ENCODE measurements at regions not wholly inside any gene's neighbourhood (a gene's known extent, or its start where the extent isn't known, plus 50 kb on each side); places are given as distances from the start of the nearest gene placed in this dataset.

DNA sequence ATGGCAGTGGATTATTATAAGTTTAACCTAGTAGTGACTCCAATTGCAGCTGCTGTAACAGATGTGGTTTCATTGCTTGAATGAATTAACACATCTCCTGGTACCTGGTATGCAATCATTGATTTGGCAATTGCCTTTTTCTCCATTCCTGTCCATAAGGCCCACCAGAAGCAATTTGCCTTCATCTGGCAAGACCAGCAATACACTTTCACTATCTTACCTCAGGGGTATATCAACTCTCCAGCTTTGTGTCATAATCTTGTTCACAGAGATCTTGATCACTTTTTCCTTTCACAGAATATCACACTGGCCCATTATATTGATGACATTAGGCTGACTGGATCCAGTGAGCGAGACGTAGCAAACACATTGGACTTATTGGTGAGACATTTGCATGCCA, 128.7 kb upstream of the ZC3H12C start:
- TF ChIP-seq GATA3 (IDR thresholded peaks at IDR 0.05; ENCODE audit: low read depth, low read length) (no peak), GATA2 (IDR thresholded peaks at IDR 0.05; ENCODE audit: low read depth, low read length) (no peak)

DNA sequence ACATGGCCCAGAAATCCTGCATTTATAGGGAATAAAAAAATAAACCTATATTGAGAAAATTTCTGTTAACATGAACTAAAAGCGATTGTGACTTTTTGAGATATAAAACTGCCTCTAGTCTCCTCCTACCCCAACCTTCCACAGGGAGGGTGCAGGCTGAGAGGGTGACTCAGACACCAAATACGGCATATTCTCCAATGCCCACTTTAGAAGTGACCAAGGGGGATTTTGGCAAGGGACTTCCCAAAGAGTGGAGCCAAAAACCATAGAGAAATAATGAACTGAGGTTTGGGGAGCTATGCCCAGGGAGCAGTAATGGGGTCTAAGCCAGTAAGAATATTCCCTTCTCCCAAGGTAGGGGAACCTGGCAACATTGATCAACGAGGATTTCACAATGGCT, 124.9 kb upstream of the ZC3H12C start:
- TF ChIP-seq GATA2 (IDR thresholded peaks at IDR 0.05; ENCODE audit: low read depth, low read length) (no peak), GATA3 (IDR thresholded peaks at IDR 0.05; ENCODE audit: low read depth, low read length) (no peak)

- TF ChIP-seq GATA2 (IDR thresholded peaks at IDR 0.05; ENCODE audit: low read depth, low read length) (no peak), GATA3 (IDR thresholded peaks at IDR 0.05; ENCODE audit: low read depth, low read length) (no peak)
Observed at GRCh38 chr11:109968781-109969180, 124.4 kb upstream of the ZC3H12C start.

GRCh38 chr11:109970516-109971183, 122.5 kb upstream of the ZC3H12C start:
- TF ChIP-seq GATA3 (IDR thresholded peaks at IDR 0.05; ENCODE audit: low read depth, low read length): no peak
- TF ChIP-seq GATA2 (IDR thresholded peaks at IDR 0.05; ENCODE audit: low read depth, low read length): no peak

DNA sequence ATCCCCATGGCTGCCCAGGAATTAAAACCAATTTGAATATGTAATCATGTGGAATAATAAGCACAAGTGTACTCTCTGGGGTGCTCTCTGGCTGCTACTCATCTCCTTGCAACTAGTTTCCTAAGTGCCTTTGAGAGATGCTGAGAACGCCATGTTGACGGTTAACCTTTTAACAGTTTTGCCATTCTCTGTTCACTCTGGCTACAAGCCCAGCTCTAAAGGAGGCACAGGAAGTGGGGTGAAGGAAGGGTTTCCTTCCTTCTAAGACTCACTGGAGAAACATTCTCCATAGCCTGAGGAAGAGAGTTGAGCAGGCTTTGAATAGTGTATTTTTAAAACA, 122.0 kb upstream of the ZC3H12C start:
- TF ChIP-seq GATA2 (IDR thresholded peaks at IDR 0.05; ENCODE audit: low read depth, low read length) (no peak), GATA3 (IDR thresholded peaks at IDR 0.05; ENCODE audit: low read depth, low read length) (no peak)

GRCh38 chr11:109972181-109972715, 120.9 kb upstream of the ZC3H12C start:
- TF ChIP-seq GATA3 (IDR thresholded peaks at IDR 0.05; ENCODE audit: low read depth, low read length) (no peak), GATA2 (IDR thresholded peaks at IDR 0.05; ENCODE audit: low read depth, low read length) (no peak)

GRCh38 chr11:109972939-109973338, 120.3 kb upstream of the ZC3H12C start:
- TF ChIP-seq GATA3 (IDR thresholded peaks at IDR 0.05; ENCODE audit: low read depth, low read length): no peak
- no peak for TF ChIP-seq GATA2 (IDR thresholded peaks at IDR 0.05; ENCODE audit: low read depth, low read length)

DNA sequence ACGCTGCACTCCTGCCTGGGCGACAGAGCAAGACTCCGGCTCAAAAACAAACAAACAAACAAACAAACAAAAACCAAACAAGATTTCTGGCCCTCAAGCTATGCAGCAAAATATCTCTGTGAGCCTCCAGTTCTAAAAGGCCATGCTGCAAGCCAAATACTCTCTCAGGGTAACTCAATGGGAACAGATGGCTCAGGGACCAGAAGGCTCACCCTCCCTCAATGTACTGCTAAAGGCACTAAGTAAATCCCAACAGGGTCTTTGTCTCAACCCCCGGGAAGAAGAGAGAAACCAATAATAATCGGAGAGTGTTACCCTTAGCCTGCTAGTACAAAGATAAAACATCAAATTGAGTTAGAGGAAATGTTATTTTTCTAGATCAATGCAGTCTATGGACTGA, 119.7 kb upstream of the ZC3H12C start:
- TF ChIP-seq GATA2 (IDR thresholded peaks at IDR 0.05; ENCODE audit: low read depth, low read length) (no peak), GATA3 (IDR thresholded peaks at IDR 0.05; ENCODE audit: low read depth, low read length) (no peak)

DNA sequence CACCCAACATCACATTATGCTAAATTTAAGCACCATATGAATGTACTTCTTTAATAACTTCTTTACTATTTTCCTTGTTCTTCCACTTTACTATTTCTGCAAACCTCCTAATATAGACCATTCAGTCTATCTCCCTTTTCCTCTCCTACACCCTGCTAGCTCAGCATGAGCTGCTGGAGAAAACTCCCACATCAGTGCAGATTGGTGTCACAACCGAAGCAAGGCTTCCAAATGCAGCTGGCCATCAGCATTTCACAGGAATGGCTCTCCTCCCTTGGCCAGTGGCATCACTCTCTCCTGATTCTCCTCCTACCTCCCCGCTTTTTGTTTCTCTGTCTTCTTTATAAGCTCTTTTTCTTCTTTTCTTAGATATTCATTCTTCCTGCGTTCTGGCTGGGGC, 118.7 kb upstream of the ZC3H12C start:
- TF ChIP-seq GATA3 (IDR thresholded peaks at IDR 0.05; ENCODE audit: low read depth, low read length) (no peak), GATA2 (IDR thresholded peaks at IDR 0.05; ENCODE audit: low read depth, low read length) (no peak)

DNA sequence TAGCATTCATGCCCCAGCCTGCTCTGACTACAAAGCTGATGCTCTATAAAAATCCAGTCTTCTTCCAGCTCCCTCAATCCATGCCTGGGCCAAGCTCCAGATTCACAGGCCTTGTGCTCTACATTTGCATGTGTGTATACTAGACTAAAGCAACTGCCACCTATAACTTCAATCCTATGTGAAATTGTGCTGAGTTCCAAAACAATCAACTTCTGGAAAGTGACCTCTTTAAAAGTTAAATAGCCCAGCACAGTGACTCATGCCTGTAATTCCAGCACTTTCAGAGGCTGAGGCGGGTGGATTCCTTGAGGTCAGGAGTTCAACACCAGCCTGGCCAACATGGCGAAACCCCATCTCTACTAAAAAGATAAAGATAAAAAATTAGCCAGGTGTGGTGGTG, 114.3 kb upstream of the ZC3H12C start:
- TF ChIP-seq GATA3 (IDR thresholded peaks at IDR 0.05; ENCODE audit: low read depth, low read length) (no peak), GATA2 (IDR thresholded peaks at IDR 0.05; ENCODE audit: low read depth, low read length) (no peak)

DNA sequence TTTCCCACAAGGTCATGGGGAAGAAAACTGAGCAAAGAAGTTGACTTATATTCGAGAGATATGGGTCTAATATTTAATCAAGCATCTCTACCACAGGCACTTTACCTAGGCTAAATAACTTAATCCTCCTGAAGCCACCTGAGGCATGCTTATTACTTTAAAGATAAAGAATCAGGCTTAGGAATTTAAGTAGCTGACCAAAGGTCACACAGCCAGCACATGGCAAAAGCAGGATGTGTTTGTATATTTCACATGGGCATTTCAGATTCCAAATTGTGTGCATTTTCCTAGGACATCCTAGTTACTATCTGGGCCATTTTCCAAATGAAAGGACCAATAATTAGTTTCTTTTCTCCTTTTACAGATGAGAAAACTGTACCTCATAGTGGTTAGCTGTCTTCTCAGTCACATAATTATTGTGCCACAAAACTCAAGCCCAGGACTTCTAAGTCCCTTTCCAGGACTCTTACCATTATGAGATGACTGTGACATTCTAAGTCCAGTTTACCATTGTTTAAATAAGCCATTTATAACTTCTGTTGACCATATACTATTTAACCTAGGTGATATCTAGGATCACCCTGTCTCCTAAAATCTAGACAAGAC, 112.1 kb upstream of the ZC3H12C start:
- no peak for TF ChIP-seq GATA3 (IDR thresholded peaks at IDR 0.05; ENCODE audit: low read depth, low read length)
- no peak for TF ChIP-seq GATA2 (IDR thresholded peaks at IDR 0.05; ENCODE audit: low read depth, low read length)

DNA sequence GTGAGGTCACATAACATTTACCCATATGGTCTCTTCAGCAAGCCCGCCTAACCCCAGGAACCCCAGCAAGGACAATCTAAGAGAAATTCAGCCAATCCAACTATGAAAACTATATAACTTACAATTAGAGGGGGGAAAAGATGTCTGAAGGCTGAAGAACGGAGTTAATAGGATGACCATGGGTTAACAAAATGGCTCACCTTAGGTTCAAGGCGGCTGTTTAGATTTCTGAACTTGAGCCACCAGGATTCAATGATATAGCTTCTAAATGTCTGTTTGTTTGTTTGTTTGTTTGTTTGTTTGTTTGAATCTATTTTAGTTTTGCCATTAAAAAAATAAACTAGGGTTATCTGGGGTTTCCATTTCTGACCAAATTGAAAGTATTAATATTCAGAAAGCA, 109.8 kb upstream of the ZC3H12C start:
- TF ChIP-seq GATA3 (IDR thresholded peaks at IDR 0.05; ENCODE audit: low read depth, low read length) (no peak), GATA2 (IDR thresholded peaks at IDR 0.05; ENCODE audit: low read depth, low read length) (no peak)

DNA sequence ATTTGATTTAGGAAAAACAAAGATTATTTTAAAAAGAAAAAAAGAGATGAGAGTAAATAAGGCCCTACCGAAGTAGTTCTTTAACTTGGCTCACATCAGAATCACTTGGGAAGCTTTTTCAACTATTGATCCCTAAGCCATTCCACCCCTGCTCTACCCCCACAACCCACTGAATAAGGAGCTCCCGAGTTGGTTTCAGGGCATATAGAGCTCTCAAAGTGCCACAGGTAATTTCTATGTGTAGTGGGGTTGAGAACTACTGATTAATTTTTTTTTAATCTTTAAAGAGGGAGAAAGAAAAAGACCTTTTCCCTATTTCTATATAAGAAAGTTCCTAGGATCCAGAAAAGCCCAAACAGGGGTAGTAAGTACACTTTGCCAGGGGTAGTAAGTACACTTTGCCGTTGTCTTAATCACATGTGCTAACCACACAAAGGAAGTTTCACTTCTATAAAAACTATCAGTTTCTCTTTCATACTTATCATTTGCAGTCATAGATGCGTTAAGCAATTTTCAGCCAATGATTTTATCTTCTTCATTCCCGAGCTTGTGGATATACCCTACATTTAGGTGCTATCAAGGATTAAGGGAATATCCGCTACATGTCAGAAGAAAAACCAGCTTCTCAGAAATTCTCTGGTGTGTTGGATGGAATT, 108.4 kb upstream of the ZC3H12C start:
- TF ChIP-seq GATA3 (IDR thresholded peaks at IDR 0.05; ENCODE audit: low read depth, low read length): no peak
- no peak for TF ChIP-seq GATA2 (IDR thresholded peaks at IDR 0.05; ENCODE audit: low read depth, low read length)

DNA sequence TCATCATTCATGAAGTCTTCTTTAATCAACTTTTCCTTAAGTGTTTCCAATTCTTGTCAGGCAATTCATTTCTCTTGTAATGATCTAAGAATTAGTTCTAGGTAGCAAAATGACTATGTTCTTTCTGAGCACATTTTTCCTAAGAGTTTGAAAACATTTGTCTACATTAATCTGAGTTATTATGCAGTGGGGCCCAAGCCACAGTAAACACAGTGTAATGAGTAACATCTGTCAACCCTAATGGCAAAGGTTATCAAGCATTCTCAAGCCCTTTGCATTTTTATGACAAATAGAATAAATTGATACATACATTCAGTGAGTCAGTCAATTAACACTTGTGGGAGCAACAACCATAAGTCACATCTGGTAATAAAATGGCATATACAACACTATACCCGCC, 106.7 kb upstream of the ZC3H12C start:
- TF ChIP-seq GATA2 (IDR thresholded peaks at IDR 0.05; ENCODE audit: low read depth, low read length): no peak
- no peak for TF ChIP-seq GATA3 (IDR thresholded peaks at IDR 0.05; ENCODE audit: low read depth, low read length)

DNA sequence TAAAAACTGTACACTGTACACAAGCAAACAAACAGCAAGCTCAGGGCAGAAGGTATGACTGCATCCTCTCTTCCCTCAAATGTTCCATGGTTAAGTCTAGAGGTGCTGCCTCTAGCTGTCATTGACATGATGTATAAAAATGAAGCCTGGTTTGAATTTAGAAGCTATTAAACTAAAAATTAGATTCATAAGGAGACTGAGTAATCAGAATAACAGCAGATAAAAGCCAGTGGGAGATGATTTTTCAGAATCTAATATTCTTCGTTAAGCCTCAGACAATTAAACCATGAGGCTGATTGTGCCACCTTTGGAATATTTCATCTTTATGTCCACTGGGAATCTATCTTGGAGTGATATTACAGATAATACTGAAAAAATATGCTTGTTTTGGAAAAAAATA, 101.4 kb upstream of the ZC3H12C start:
- TF ChIP-seq GATA2 (IDR thresholded peaks at IDR 0.05; ENCODE audit: low read depth, low read length) (no peak), GATA3 (IDR thresholded peaks at IDR 0.05; ENCODE audit: low read depth, low read length) (no peak)

Measured in SH-SY5Y (cell line).